ENCODE measurements at regions not wholly inside any gene's neighbourhood (a gene's known extent, or its start where the extent isn't known, plus 50 kb on each side); places are given as distances from the start of the nearest gene placed in this dataset.
A peak's percentile ranks its signal among the peaks of the same experiment; 100 is the strongest.

DNA sequence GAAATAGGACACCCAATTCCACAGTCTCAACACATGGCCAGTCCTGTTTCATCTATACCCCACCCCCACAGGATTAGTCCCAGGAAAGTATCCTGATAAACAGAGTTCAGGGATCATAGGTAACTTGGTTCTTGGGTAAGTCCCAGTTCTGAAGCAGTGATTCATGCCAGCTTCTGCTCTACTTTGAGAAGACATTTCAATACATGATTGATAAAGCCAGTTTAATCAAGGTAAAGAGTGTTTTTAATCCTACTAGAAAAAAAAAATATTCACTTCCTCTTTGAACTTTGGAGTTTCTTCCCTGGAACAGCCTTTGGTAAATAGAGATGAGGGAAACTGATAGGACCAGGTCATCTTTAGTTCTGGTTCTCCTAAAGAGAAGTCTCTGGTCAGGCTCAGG is 142.4 kb downstream of the TLR5 start:
- H3K9me3 Mint-ChIP-seq: no peaks in the 10 kb centered on the region
- H3K36me3 Mint-ChIP-seq (ENCODE audit: low read depth): peaks cover 61% of the 10 kb centered on the region
- H3K4me1 Mint-ChIP-seq: peaks cover 34% of the 10 kb centered on the region
- no peaks in the 10 kb centered on the region for H3K27me3 Mint-ChIP-seq (ENCODE audit: low read depth)
- TF ChIP-seq, protein P1, sequence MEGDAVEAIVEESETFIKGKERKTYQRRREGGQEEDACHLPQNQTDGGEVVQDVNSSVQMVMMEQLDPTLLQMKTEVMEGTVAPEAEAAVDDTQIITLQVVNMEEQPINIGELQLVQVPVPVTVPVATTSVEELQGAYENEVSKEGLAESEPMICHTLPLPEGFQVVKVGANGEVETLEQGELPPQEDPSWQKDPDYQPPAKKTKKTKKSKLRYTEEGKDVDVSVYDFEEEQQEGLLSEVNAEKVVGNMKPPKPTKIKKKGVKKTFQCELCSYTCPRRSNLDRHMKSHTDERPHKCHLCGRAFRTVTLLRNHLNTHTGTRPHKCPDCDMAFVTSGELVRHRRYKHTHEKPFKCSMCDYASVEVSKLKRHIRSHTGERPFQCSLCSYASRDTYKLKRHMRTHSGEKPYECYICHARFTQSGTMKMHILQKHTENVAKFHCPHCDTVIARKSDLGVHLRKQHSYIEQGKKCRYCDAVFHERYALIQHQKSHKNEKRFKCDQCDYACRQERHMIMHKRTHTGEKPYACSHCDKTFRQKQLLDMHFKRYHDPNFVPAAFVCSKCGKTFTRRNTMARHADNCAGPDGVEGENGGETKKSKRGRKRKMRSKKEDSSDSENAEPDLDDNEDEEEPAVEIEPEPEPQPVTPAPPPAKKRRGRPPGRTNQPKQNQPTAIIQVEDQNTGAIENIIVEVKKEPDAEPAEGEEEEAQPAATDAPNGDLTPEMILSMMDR (IDR thresholded peaks at IDR 0.05; ENCODE audit: unreplicated experiment in 3 of 3): no peak
- H3K27ac Mint-ChIP-seq: no peak overlapping the region
- H3K4me3 Mint-ChIP-seq: no peak overlapping the region

DNA sequence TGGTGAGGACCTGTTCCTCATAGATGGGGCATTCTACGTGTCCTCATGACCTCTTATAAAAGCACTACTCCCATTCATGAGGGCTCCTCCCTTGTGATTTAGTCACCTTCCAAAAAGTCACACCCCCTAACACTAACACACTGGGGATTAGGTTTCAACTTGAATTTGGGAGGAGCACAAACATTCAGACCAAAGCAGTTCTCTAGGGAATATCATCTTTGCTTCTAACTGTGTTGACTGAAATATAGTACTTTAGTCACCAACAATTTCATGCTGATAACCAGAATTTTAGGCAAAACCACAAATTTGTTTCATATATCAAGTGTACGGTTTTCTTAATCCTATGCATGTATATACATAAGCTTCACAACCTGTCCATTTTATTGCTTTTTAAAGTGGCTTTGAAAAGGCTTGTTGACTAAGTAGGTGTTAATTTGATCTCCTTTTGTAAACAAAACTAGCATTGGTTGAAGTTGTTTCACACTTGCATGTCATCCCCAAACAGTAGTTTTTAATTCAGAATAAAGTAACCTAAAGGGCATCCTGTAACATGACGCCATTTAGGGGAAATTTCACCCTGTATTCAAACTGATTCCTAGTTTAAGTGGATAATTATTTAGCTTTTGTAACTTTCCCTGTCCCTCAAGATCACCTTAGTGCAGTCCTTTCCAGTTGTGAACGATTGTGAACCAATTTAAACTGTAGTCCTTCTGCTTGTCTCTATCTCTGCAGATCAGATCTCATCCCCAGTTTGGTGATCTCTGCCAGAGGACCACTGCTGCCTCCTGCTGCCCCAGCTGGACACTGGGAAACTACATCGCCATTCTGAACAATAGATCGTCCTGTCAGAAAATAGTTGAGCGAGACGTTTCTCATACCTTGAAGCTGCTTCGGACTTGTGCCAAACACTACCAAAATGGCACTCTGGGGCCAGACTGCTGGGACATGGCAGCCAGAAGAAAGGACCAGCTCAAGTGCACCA is 141.1 kb downstream of the TLR5 start:
- Mint-ChIP-seq H3K4me3 (no peak overlapping the region), H3K36me3 (ENCODE audit: low read depth) (peaks cover 63% of the 10 kb centered on the region), H3K9me3 (no peaks in the 10 kb centered on the region), H3K27ac (no peak overlapping the region), H3K27me3 (ENCODE audit: low read depth) (no peaks in the 10 kb centered on the region), H3K4me1 (peaks cover 30% of the 10 kb centered on the region)
- TF ChIP-seq, protein P1 (IDR thresholded peaks at IDR 0.05; ENCODE audit: unreplicated experiment in 3 of 3): no peak

DNA sequence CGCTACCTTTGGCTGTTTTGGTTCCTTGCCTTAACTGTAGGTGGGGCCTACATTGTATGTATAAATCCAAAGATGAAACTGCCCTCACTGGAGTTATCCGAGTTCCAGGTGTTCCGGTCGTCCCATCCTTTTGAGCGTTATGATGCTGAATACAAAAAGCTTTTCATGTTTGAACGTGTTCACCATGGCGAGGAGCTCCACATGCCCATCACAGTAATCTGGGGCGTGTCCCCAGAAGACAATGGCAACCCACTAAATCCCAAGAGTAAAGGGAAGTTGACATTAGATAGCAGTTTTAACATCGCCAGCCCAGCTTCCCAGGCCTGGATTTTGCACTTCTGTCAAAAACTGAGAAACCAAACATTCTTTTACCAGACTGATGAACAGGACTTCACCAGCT is 139.5 kb downstream of the TLR5 start:
- TF ChIP-seq, protein P1 (IDR thresholded peaks at IDR 0.05; ENCODE audit: unreplicated experiment in 3 of 3): no peak
- no peak overlapping the region for H3K27ac Mint-ChIP-seq
- peaks cover 32% of the 10 kb centered on the region for H3K4me1 Mint-ChIP-seq
- no peaks in the 10 kb centered on the region for H3K27me3 Mint-ChIP-seq (ENCODE audit: low read depth)
- H3K4me3 Mint-ChIP-seq: no peak overlapping the region
- H3K36me3 Mint-ChIP-seq (ENCODE audit: low read depth): peaks cover 67% of the 10 kb centered on the region
- no peaks in the 10 kb centered on the region for H3K9me3 Mint-ChIP-seq

DNA sequence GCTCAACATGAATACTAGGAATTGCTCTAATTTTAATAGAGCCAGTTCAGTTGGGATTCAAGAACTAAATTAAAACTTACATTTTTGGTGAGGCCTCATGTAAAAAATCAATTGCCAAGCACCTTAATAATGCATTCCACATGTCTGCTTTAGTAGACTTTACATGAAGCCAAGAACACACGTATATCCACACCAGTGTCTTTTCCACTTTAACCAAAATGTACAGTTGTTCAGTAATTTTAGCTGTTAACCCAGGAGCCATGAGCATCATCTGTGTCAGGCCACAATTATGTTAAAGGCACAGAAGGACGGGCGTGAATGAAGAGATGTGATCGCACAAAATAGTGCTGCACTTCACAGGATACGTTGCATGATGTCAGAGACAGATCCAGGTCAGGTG is 136.7 kb downstream of the TLR5 start:
- TF ChIP-seq, protein P1 (IDR thresholded peaks at IDR 0.05; ENCODE audit: unreplicated experiment in 3 of 3): no peak
- H3K36me3 Mint-ChIP-seq (ENCODE audit: low read depth): peaks cover 46% of the 10 kb centered on the region
- H3K27ac Mint-ChIP-seq: peak overlapping the region in 2 of 3 experiments; percentile 14 to 95
- no peaks in the 10 kb centered on the region for H3K27me3 Mint-ChIP-seq (ENCODE audit: low read depth)
- H3K9me3 Mint-ChIP-seq: no peaks in the 10 kb centered on the region
- H3K4me3 Mint-ChIP-seq: no peak overlapping the region
- peaks cover 51% of the 10 kb centered on the region for H3K4me1 Mint-ChIP-seq

DNA sequence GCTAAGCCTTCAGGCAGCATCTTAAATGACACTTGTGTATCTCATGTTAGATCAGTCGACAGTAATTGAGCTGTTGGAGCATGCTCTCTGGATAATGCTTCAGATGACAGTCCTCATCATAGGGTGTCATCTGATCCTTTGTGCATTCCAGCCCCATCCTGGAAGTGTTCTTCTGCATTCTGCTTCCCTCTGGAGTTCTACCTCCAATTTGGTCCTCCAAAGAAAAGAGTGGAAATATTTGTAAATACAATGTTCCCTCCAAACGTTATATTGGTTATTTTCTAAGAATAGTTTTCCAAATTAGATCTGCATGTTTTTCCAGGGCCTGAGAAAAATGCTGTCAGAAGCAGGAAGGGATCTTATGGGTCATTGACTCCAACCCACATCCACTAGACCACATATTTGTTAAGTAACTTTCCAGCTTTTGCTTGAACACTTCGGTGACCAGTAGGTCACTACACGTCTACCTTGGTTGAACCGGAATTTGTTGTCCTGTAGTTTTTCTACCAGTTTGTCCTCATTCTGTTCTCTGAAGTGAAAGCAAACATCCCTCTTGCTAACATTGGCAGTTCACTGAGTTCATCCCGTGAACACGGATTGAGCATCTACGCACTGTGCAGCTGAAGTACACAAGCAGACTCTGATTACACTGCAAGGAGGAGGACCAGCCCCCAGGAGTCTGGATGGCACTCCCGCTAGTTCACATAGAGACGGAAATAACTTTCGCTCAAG is 136.0 kb downstream of the TLR5 start:
- H3K9me3 Mint-ChIP-seq: no peaks in the 10 kb centered on the region
- peaks cover 54% of the 10 kb centered on the region for H3K4me1 Mint-ChIP-seq
- TF ChIP-seq, protein P1 (IDR thresholded peaks at IDR 0.05; ENCODE audit: unreplicated experiment in 3 of 3): no peak
- peaks cover 43% of the 10 kb centered on the region for H3K36me3 Mint-ChIP-seq (ENCODE audit: low read depth)
- H3K27me3 Mint-ChIP-seq (ENCODE audit: low read depth): no peaks in the 10 kb centered on the region
- peak overlapping the region; percentile 55 to 95 (median 84) for H3K27ac Mint-ChIP-seq
- peak overlapping the region; percentile 20 to 65 (median 37) for H3K4me3 Mint-ChIP-seq

All from nephron (organoid).